GM18951 (cell line): ENCODE measurements at regions not wholly inside any gene's neighbourhood (a gene's known extent, or its start where the extent isn't known, plus 50 kb on each side); places are given as distances from the start of the nearest gene placed in this dataset.
"Not testable (repeated sequence)": the region's sequence is repeated elsewhere in the genome, so short reads cannot be mapped to it uniquely, and the experiment has no call there.

Experiments used
- POLR2A ChIP-seq: IDR thresholded peaks from 4 replicates; pipeline ENCODE4 v1.6.1; 2011; ENCODE audit warnings: mild to moderate bottlenecking; ENCODE audit not compliant: insufficient read length, insufficient read depth; ENCODE audit errors: extremely low read depth
- in situ Hi-C: fragments of 300-500 bp; cut with MboI; formaldehyde crosslinking; loops from one replicate; pipeline ENCODE4 v1.12.0; 2022; ENCODE audit warnings: low sequenced_read_pairs, mixed read lengths, inconsistent platforms; ENCODE audit not compliant: unreplicated experiment

- in situ Hi-C loops = no loop called here
- no peak for TF ChIP-seq POLR2A
Observed at GRCh38 chr14:21768116-21768874, 94.7 kb upstream of the OR4E1 start.

DNA sequence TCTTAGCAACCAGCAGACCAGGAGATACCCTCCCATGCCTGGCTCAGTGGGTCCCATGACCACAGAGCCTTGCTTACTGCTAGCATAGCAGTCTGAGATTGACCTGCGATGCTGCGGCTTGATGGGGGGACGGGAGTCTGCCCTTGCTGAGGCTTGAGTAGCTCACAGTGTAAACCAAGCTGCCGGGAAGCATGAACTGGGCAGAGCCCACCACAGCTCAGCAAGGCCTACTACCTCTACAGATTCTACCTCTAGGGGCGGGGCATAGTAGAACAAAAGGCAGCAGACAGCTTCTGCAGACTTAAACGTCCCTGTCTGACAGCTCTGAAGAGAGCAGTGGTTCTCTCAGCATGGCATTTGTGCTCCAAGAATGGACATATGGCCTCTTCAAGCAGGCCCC lies 86.7 kb upstream of the OR4E1 start:
- in situ Hi-C loops = not testable (repeated sequence)

DNA sequence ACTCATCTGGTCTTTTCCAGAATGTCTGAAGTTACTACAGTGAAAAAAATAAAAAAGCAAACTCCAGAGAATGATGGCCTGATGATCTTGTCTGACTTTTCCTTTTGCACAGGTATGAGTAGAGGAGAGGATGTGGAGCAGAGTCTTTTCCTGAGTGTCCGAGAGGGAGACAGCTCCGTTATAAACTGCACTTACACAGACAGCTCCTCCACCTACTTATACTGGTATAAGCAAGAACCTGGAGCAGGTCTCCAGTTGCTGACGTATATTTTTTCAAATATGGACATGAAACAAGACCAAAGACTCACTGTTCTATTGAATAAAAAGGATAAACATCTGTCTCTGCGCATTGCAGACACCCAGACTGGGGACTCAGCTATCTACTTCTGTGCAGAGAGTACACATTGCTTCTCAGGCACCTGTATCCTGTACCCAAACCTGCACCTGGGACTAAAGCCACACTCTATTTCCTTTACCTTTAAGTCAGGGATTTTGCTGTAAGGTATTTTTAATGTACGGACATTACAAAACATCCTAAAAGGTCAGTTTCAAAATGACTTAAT lies 75.8 kb upstream of the OR4E1 start:
- TF ChIP-seq POLR2A = no peak
- in situ Hi-C loops = no loop called here

- TF ChIP-seq POLR2A = no peak
- in situ Hi-C loops = no loop called here
Observed at GRCh38 chr14:21748869-21749303, 75.3 kb upstream of the OR4E1 start.

- no peak for TF ChIP-seq POLR2A
- in situ Hi-C loops = no loop called here
Observed at GRCh38 chr14:21735639-21736307, 62.2 kb upstream of the OR4E1 start.

DNA sequence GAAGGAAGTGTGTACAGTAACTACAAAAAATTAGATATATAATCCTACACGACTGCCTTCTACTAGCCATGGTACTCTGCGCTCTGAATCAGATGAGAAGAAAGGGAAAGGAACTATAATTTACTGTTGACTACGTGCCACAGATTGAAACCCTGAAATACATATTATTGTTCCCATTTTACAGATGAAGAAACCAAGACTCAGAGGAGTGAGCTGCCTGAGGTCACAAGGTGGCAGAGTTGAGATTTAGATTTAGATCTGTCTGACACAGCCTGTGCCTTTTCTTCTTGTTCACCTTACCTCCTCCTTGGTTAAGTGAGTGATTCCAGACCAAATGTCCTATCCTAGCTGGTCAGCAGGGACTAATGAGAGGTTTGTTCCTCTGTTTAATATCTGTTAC lies 61.6 kb upstream of the OR4E1 start:
- no peak for TF ChIP-seq POLR2A
- in situ Hi-C loops = no loop called here

DNA sequence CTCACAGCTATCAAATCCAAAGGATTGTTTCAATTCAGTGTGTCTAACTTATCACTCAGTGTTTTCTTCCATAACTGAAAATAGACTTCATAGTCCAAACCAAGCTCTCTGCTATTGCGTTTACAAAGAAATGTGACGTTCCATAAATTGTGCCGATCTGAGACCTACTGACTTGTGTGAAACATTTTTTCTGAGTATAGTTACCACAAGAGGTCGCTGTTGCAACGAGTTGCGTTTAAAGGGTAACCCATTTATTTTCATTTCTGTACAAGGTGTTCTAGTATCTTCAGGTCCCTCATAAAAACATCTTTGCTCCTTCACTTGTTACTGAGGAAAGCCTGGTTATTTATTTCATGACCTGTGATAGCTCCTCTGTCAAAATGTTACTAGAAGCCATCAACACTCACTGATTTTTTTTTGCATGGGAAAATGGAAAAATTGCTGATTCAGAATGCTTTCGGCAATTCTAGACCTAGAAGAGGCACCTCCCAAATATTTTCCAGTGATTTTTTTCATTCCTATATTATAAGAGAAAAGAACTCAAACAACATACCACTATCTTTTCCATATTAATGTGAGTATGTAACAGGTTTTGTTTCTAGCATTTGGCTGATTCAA lies 60.9 kb upstream of the OR4E1 start:
- in situ Hi-C loops = no loop called here
- no peak for TF ChIP-seq POLR2A

- in situ Hi-C loops = no loop called here
- TF ChIP-seq POLR2A = no peak
Observed at GRCh38 chr14:21729703-21730233, 56.1 kb upstream of the OR4E1 start.

GRCh38 chr14:21725250-21725649 lies 51.6 kb upstream of the OR4E1 start:
- no peak for TF ChIP-seq POLR2A
- in situ Hi-C loops = no loop called here

GRCh38 chr14:21724090-21724973 lies 50.7 kb upstream of the OR4E1 start:
- in situ Hi-C loops = no loop called here
- no peak for TF ChIP-seq POLR2A

- in situ Hi-C loops = no loop called here
- no peak for TF ChIP-seq POLR2A
Observed at GRCh38 chr14:21723431-21724045, 49.9 kb upstream of the OR4E1 start.
